Middle frontal gyrus (tissue), 1 donor: ENCODE measurements at regions not wholly inside any gene's neighbourhood (a gene's known extent, or its start where the extent isn't known, plus 50 kb on each side); places are given as distances from the start of the nearest gene placed in this dataset.
"Not testable (repeated sequence)": the region's sequence is repeated elsewhere in the genome, so short reads cannot be mapped to it uniquely, and the experiment has no call there.

Source experiments
- DNase-seq: peaks from one replicate; pipeline ENCODE4 v3.0.0-alpha.2; 2015; ENCODE audit warnings: low spot score; ENCODE audit errors: extremely low spot score

DNA sequence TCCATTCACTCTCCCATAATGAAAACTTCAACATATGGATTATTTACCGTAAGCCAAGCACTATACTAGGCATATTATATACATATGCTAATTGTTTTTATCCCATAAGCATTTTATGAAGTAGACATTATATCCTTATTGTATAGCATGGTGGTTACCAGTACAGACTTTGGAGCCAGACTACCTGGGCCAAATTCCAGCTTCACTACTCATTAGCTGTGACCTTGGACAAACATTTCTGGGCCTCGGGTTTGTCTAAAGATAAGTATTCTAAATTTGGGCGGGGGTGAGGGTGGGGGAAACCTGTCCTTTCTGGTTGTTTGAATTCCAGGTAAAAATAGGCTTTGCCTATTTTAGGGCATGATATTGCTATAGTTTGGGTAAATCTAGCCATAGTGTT is 66.5 kb upstream of the P2RY1 start:
- no peak for DNase-seq

GRCh38 chr3:152769523-152769922 is 65.4 kb upstream of the P2RY1 start:
- no peak for DNase-seq

- DNase-seq: no peak
Measured at GRCh38 chr3:152770296-152770695, 64.6 kb upstream of the P2RY1 start.

GRCh38 chr3:152771120-152771519 is 63.8 kb upstream of the P2RY1 start:
- DNase-seq: no peak

DNA sequence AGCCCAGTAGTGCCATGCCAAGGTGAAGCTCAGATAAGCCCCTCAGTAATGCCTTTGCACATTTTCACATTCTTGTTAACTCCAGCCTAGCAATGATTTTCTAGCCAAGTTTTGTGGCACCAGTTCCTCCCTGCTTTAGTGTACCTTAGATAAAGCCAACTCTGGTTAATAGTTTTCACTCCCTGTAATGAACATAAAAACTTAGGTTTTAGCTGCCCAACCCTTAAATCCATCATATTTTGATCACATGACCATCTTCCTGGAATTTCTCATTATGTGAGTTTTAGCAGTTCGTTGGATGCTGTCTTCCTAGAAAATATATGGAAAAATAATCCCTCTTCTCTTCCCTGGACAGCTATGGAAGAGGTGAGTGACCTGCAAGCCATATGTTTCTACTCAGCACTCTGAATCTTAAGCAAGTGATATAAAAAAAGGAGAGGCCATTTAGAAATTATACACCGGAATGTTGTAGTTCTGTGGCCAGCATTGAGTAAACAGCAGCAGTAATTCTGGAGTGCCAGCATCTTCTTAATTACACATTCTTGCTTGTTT is 62.2 kb upstream of the P2RY1 start:
- no peak for DNase-seq

GRCh38 chr3:152773633-152774032 is 61.3 kb upstream of the P2RY1 start:
- DNase-seq: no peak

DNA sequence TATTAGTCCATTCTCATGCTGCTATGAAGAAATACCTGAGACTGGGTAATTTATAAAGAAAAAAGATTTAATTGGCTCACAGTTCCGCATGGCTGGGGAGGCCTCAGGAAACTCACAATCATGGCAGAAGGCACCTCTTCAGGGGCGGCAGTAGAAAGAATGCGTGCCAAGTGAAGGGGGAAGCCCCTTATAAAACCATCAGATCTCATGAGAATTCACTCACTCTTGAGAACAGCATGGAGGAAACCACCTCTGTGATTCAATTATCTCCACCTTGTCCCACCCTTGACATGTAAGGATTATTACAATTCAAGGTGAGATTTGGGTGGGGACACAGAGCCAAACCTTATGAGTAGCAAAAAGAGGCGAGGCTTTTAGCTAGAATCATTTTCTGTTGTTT is 60.7 kb upstream of the P2RY1 start:
- not testable (repeated sequence) for DNase-seq

DNA sequence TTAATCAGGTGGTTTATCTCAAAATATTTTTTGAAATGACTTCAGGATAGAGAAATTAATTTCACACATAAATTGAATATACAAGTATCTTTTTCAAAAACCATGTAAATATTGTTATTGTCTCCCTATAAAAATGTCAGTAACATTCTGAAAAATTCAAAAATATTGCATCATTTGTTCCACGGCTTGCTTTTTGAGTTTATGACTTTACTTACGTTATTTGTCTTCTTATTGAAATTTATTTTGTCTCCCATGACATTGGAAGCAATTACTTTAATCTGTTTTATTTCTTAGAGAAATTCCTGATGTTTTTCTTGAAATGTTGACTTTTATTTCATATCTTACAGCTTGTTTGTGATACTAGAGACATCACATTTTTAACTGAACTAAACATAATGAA is 56.9 kb upstream of the P2RY1 start:
- DNase-seq: no peak

GRCh38 chr3:152779653-152780052 is 55.3 kb upstream of the P2RY1 start:
- no peak for DNase-seq

- DNase-seq: no peak
Measured at GRCh38 chr3:152780553-152780952, 54.4 kb upstream of the P2RY1 start.

GRCh38 chr3:152785051-152785450 is 49.9 kb upstream of the P2RY1 start:
- DNase-seq: no peak
